Endothelial cell of umbilical vein (primary cell): ENCODE measurements at regions not wholly inside any gene's neighbourhood (a gene's known extent, or its start where the extent isn't known, plus 50 kb on each side); places are given as distances from the start of the nearest gene placed in this dataset.

Experiments used
- BruUV-seq: library from RNA; stranded (reverse); fragments of 400-500 nt; replicated peaks from 2 replicates; lab custom pipeline; 2021; lab: Mats Ljungman, UMichigan
- CTCF ChIA-PET: fragments of 300-600, 350-600 bp; sonication (Branson Sonifier 250); formaldehyde crosslinking; loops from one replicate; lab custom pipeline; 2021; ENCODE audit warnings: antibody characterized with exemption, inconsistent platforms; lab: Charles Lee
- POLR2A ChIA-PET: fragments of 300-600, 350-600 bp; sonication (Branson Sonifier 250); formaldehyde crosslinking; loops from one replicate; lab custom pipeline; 2021; ENCODE audit warnings: antibody characterized with exemption, inconsistent platforms; lab: Charles Lee
- DNase-seq: peaks from one replicate; pipeline ENCODE4 v3.0.0-alpha.2; 2011; ENCODE audit warnings: low read depth, low spot score
- FAIRE-seq: peaks from 2 replicates; lab custom pipeline; 2011; peaks lifted over from hg19 to GRCh38; lab: Jason Lieb, UNC
- H2AFZ ChIP-seq: 2 replicates; pipeline ENCODE4 v1.6.0; 2012; ENCODE audit warnings: low read depth, low read length, control low read depth, inconsistent platforms
- H3K27ac ChIP-seq: 2 replicates; pipeline ENCODE4 v1.5.1; 2011; ENCODE audit warnings: low read depth, mild to moderate bottlenecking, control low read depth, low read length, moderate library complexity; ENCODE audit not compliant: insufficient read depth
- H3K27me3 ChIP-seq, 2 experiments: 2 replicates each; pipeline versions ENCODE4 v1.6.0 to v1.6.1; 2011; ENCODE audit warnings: low read length in 2 of 2, mixed read lengths in 1 of 2; ENCODE audit not compliant: control insufficient read depth in 2 of 2, insufficient read depth in 2 of 2
- H3K36me3 ChIP-seq, 2 experiments: 2 replicates in 1 of 2; 3 replicates in 1 of 2; pipeline ENCODE4 v1.5.1; 2011; ENCODE audit warnings: low read length in 2 of 2, mild to moderate bottlenecking in 1 of 2, moderate library complexity in 1 of 2; ENCODE audit not compliant: control insufficient read depth in 2 of 2, insufficient read depth in 2 of 2; ENCODE audit errors: extremely low read depth in 1 of 2
- H3K4me1 ChIP-seq: 3 replicates; pipeline ENCODE4 v1.5.1; 2011; ENCODE audit warnings: mild to moderate bottlenecking, low read length; ENCODE audit not compliant: control insufficient read depth, insufficient read depth; ENCODE audit errors: extremely low read depth
- H3K4me2 ChIP-seq: 2 replicates; pipeline ENCODE4 v1.6.1; 2011; ENCODE audit warnings: low read length, control low read depth, mixed read lengths; ENCODE audit not compliant: insufficient read depth
- H3K4me3 ChIP-seq, 3 experiments: fragments of 200-600 bp in 1 of 3; sonication (generic), shearing (Covaris generic) in 1 of 3; replicated peaks in 1 of 3; 2 replicates each; pipeline ENCODE4 v1.5.1; 2011 to 2016; ENCODE audit warnings: control low read depth in 3 of 3, low read length in 3 of 3, mild to moderate bottlenecking in 2 of 3, inconsistent platforms in 1 of 3, low read depth in 1 of 3, moderate library complexity in 1 of 3; ENCODE audit not compliant: insufficient read depth in 1 of 3
- H3K79me2 ChIP-seq: 2 replicates; pipeline ENCODE4 v1.6.0; 2012; ENCODE audit warnings: low read length, inconsistent platforms; ENCODE audit not compliant: control insufficient read depth, insufficient read depth
- H3K9ac ChIP-seq: replicated peaks from 2 replicates; pipeline ENCODE3; 2011; ENCODE audit warnings: low read length, control low read depth; ENCODE audit not compliant: insufficient read depth; ENCODE audit errors: extremely low read depth
- H3K9me1 ChIP-seq: replicated peaks from 3 replicates; pipeline ENCODE4 v1.6.0; 2011; ENCODE audit warnings: mild to moderate bottlenecking, low read length; ENCODE audit not compliant: control insufficient read depth, insufficient read depth; ENCODE audit errors: extremely low read depth
- H3K9me3 ChIP-seq: replicated peaks from 2 replicates; pipeline ENCODE4 v1.5.1; 2012; ENCODE audit warnings: low read length, inconsistent platforms; ENCODE audit not compliant: control insufficient read depth, insufficient read depth
- H4K20me1 ChIP-seq: replicated peaks from 2 replicates; pipeline ENCODE3; 2011; ENCODE audit warnings: mild to moderate bottlenecking, low read length; ENCODE audit not compliant: control insufficient read depth, insufficient read depth; ENCODE audit errors: extremely low read depth
- CTCF ChIP-seq, 2 donors: IDR thresholded peaks; 1 replicate in 1 of 2; 2 replicates in 1 of 2; pipeline ENCODE4 v1.5.1; 2011; ENCODE audit warnings: low read length in 2 of 2, mild to moderate bottlenecking in 2 of 2, moderate library complexity in 2 of 2, control low read depth in 1 of 2, inconsistent platforms in 1 of 2, low read depth in 1 of 2; ENCODE audit not compliant: insufficient read depth in 1 of 2; ENCODE audit errors: extremely low read depth in 1 of 2
- EZH2 ChIP-seq: IDR thresholded peaks from 2 replicates; pipeline ENCODE4 v1.6.1; 2012; ENCODE audit warnings: borderline replicate concordance, low read depth, mild to moderate bottlenecking, moderate library complexity, low read length, inconsistent platforms; ENCODE audit not compliant: severe bottlenecking
- FOS ChIP-seq: IDR thresholded peaks from 2 replicates; pipeline ENCODE4 v1.6.1; 2011; ENCODE audit warnings: mild to moderate bottlenecking, low read length, moderate library complexity, borderline replicate concordance; ENCODE audit not compliant: insufficient read depth
- GATA2 ChIP-seq: IDR thresholded peaks from 2 replicates; pipeline ENCODE4 v1.7.0; 2011; ENCODE audit warnings: low read depth, mild to moderate bottlenecking, moderate library complexity, mixed read lengths, low read length; ENCODE audit not compliant: insufficient read length, insufficient read depth
- JUN ChIP-seq: IDR thresholded peaks from 2 replicates; pipeline ENCODE4 v1.6.1; 2011; ENCODE audit warnings: borderline replicate concordance, low read depth; ENCODE audit not compliant: insufficient read length, insufficient read depth
- MYC ChIP-seq: IDR thresholded peaks from one replicate; pipeline ENCODE4 v1.6.1; 2011; ENCODE audit warnings: mild to moderate bottlenecking, low read depth, low read length
- POLR2A ChIP-seq: IDR thresholded peaks from 2 replicates; pipeline ENCODE4 v1.6.1; 2012; ENCODE audit warnings: low read depth, mild to moderate bottlenecking, control low read depth, low read length
- POLR2AphosphoS5 ChIP-seq: IDR thresholded peaks from 2 replicates; pipeline ENCODE4 v1.6.1; 2012; ENCODE audit warnings: low read depth, mild to moderate bottlenecking, control low read depth, low read length, moderate library complexity; ENCODE audit not compliant: insufficient read depth
- dilution Hi-C: fragments of 300-500 bp; cut with MboI; formaldehyde crosslinking; loops from one replicate; pipeline ENCODE4 v1.15.0; 2019; ENCODE audit warnings: low sequenced_read_pairs; ENCODE audit not compliant: extremely low pct_ligation_motif_present
- intact Hi-C: fragments of 100-400 bp; cut with micrococcal nuclease; formaldehyde crosslinking; loops from one replicate; pipeline ENCODE4 v1.10.0; 2022

- intact Hi-C loops = no loop called here
- no peak overlapping the region for H3K9ac ChIP-seq
- FAIRE-seq (no peak), DNase-seq (no peak)
- no peak overlapping the region for H2AFZ ChIP-seq
- H3K4me1 ChIP-seq = no peaks in the 10 kb centered on the region
- no peak overlapping the region for H3K27ac ChIP-seq
- H3K79me2 ChIP-seq = no peaks in the 10 kb centered on the region
- H4K20me1 ChIP-seq = no peaks in the 10 kb centered on the region
- TF ChIP-seq MYC (no peak), POLR2A (no peak), FOS (no peak), POLR2AphosphoS5 (no peak), CTCF (IDR thresholded peaks at IDR 0.05; ENCODE audit: extremely low read depth in 1 of 2, insufficient read depth in 1 of 2, low read depth in 1 of 2, low read length in 2 of 2) (no peak), GATA2 (no peak), JUN (no peak), EZH2 (no peak)
- no peaks in the 10 kb centered on the region for H3K27me3 ChIP-seq
- H3K9me1 ChIP-seq = no peaks in the 10 kb centered on the region
- CTCF ChIA-PET = no interaction called here
- POLR2A ChIA-PET = no interaction called here
- H3K36me3 ChIP-seq = no peaks in the 10 kb centered on the region
- no TSS peak for BruUV-seq
- H3K4me2 ChIP-seq = no peak overlapping the region
- H3K9me3 ChIP-seq = no peaks in the 10 kb centered on the region
- dilution Hi-C loops = no loop called here
- no peak overlapping the region for H3K4me3 ChIP-seq
Measured at GRCh38 chr9:118459913-118460312, 755.7 kb downstream of the TLR4 start.
